ENCODE measurements at regions not wholly inside any gene's neighbourhood (a gene's known extent, or its start where the extent isn't known, plus 50 kb on each side); places are given as distances from the start of the nearest gene placed in this dataset.
"Not testable (repeated sequence)": the region's sequence is repeated elsewhere in the genome, so short reads cannot be mapped to it uniquely, and the experiment has no call there.

DNA sequence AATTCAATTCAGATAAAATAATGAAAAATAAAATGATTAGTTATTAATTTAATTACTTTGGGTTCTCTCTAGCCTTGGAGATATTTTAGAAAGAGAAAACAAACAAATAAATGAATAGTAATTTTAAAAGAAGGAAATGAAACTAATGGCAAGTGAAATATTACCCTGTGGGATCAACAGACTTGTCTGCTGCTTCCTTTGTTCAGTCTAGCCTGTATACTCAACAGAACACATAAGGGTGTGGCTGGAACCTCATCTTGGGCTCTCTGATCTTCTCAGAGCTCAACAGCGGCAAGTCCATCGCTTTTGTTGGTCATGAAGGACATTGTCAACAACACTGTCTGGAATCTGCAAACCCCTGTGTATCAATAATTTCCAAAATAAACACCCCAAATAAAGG is 904.9 kb downstream of the IPMK start:
- H3K27ac Mint-ChIP-seq = no peak overlapping the region
- no peaks in the 10 kb centered on the region for H3K36me3 Mint-ChIP-seq
- H3K4me3 Mint-ChIP-seq = no peak overlapping the region
- H3K4me1 Mint-ChIP-seq = no peaks in the 10 kb centered on the region
- H3K27me3 Mint-ChIP-seq = no peaks in the 10 kb centered on the region
- POLR2A ChIA-PET = no interaction called here
- no peak for DNase-seq
- peaks cover 0 to under 1% (median 0%) of the 10 kb centered on the region in 9 donors for H3K9me3 Mint-ChIP-seq
- no peak for ATAC-seq

DNA sequence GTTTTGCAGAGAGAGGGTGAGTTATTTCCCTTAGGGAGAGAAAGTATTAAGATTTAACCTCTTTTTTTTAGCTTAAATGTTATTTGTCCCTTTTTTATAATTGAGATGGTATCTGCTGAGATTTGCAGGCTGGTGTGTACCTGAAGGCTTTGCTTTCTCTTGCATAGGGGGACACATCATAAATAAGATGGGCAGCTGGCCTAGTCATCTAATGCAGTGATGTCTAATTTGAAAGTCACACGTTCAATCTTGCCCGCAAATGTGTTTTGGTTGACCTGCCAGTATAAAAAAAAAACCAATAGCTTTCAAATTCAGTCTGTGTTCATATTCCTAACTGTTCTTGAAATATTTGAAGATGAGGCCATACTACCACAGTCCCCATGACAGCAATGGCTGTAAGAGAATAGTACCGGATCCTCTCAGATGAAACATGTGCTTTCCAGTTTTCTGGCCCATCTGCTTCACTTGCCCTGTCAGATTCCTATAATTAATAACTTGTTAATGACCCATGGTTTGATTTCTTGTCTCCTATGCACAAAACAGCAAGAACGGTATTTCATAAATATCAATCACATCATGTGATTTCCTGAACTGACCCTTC is 914.2 kb downstream of the IPMK start:
- Mint-ChIP-seq H3K27me3 (peaks cover 0 to 4% (median 0%) of the 10 kb centered on the region in 5 donors), H3K4me1 (no peaks in the 10 kb centered on the region), H3K4me3 (no peak overlapping the region), H3K36me3 (no peaks in the 10 kb centered on the region), H3K9me3 (peaks cover 0 to 25% (median 1%) of the 10 kb centered on the region in 9 donors), H3K27ac (no peak overlapping the region)
- DNase-seq = no peak
- POLR2A ChIA-PET = no interaction called here
- ATAC-seq = no peak

DNA sequence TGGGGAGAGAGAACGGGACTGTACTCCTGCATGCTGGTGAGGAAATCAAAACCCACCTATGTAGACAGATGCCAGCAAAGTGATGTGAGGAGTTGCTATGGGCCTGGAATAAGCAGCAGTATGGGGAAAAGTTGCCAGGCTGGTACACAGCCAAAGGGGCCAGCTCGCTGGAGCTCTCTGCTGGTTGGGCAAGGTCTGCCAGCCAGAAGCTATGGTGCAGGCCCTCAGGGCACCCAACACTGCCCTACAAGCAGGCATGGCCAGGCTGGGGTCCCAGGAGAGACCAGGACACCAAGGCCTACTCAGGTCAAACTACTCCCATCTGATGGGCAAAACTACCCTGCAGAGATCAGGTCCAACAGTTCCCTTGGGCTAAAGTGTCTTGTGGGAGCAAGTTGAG is 916.6 kb downstream of the IPMK start:
- POLR2A ChIA-PET = no interaction called here
- Mint-ChIP-seq H3K27ac (no peak overlapping the region), H3K27me3 (peaks cover 0 to 4% (median 0%) of the 10 kb centered on the region in 5 donors), H3K4me1 (no peaks in the 10 kb centered on the region), H3K9me3 (peaks cover 0 to 28% (median 4%) of the 10 kb centered on the region in 9 donors), H3K4me3 (no peak overlapping the region), H3K36me3 (no peaks in the 10 kb centered on the region)
- DNase-seq = no peak
- no peak for ATAC-seq

DNA sequence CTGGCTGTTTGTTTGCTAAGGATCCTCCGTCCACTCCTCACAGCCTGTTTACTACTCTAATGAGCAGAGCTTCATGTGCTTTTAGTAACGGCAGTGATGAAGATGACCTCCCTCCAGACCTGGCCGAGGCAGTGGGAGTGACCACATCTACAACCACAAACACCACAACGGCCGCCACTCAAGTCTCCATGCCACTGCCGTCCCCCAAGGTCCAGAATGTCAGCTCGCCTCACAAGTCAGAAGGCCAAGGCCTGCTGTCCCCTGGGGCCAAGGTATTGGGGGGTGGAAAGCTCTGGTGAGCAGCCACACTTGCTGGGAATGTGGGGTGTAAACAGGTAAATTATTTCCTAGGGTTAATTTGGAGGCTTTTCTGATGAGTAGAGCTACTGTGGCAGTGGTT is 926.4 kb downstream of the IPMK start:
- Mint-ChIP-seq H3K4me1 (no peaks in the 10 kb centered on the region), H3K27me3 (no peaks in the 10 kb centered on the region), H3K4me3 (no peak overlapping the region), H3K36me3 (no peaks in the 10 kb centered on the region), H3K9me3 (peaks cover 0 to 26% (median 9%) of the 10 kb centered on the region in 9 donors), H3K27ac (no peak overlapping the region)
- DNase-seq (no peak), ATAC-seq (no peak)
- POLR2A ChIA-PET = no interaction called here

DNA sequence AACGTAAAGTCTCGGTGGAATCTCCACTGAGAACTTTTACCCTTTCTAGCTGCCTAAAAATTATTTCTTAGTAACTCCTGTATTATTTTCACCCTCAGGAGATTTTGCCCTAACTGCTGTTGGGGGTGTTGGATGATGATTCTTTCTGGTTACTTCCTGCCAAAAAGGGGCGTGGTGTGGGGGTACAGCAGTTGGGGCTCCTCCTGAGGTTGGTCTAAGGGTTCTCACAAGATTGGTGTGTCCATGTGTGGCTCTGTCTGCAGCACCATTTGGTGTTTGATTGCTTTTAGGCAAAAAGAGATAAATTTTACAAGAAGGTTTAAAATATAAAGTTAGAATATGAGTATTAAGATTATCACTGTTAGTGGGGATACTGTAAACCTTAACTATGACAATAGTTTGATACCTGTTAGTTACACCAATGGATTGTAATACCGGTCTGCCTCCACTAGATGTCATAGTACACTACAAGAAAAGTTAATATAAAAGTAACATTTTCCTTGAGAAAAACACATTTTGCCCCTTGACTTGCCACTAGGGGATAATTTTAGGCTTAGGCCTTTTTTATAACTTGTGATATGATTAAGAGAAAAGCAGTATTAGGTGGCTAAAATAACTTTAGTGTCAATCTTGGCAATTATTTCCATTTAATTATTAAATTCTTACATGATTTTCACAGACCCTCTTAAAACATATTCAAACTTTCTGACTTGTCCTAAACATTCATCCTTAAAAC is 928.7 kb downstream of the IPMK start:
- Mint-ChIP-seq H3K27ac (no peak overlapping the region), H3K4me3 (no peak overlapping the region), H3K36me3 (no peaks in the 10 kb centered on the region), H3K4me1 (no peaks in the 10 kb centered on the region), H3K27me3 (no peaks in the 10 kb centered on the region), H3K9me3 (peaks cover 0 to 14% (median 7%) of the 10 kb centered on the region in 9 donors)
- DNase-seq (peak in 2 of 10 donors; percentile 6 to 8), ATAC-seq (no peak)
- POLR2A ChIA-PET = no interaction called here

DNA sequence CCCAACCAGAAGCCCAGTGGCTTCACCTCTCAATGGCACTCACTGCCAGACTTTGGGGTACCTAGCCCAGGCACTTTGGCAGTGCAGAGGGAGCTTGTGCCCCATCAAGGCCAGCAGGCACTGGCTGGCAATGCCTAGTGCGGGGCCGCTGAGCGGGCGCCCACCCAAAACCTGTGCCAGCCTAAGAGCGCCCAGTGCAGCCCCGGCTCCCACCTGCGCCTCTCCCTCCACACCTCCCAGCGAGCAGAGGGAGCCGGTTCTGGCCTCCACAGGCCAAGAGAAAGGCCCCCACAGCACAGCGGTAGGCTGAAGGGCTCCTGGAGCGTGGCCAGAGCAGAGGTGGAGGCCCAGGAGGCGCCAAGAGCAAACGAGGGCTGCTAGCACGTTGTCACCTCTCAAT is 930.8 kb downstream of the IPMK start:
- Mint-ChIP-seq H3K27me3 (no peaks in the 10 kb centered on the region), H3K36me3 (no peaks in the 10 kb centered on the region), H3K27ac (no peak overlapping the region), H3K4me1 (no peaks in the 10 kb centered on the region), H3K9me3 (peaks cover 0 to 2% (median 0%) of the 10 kb centered on the region in 9 donors), H3K4me3 (no peak overlapping the region)
- no peak for DNase-seq
- POLR2A ChIA-PET = no interaction called here
- ATAC-seq = no peak

DNA sequence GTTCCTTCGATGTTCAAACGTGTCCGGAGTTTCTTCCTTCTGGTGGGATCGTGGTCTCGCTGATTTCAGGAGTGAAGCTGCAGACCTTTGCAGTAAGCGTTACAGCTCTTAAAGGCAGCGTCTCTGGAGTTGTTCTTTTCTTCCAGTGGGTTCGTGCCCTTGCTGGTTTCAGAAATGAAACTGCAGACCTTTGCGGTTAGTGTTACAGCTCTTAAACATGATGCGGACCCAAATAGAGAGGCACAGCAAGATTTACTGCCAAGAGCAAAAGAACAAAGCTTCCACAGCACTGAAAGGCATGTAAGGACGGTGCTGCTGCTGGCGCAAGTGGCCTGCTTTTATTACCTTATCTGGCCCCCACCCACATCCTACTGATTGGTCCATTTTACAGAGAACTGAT is 931.4 kb downstream of the IPMK start:
- DNase-seq (no peak), ATAC-seq (no peak)
- Mint-ChIP-seq H3K27ac (no peak overlapping the region), H3K4me1 (no peaks in the 10 kb centered on the region), H3K4me3 (no peak overlapping the region), H3K36me3 (no peaks in the 10 kb centered on the region), H3K27me3 (no peaks in the 10 kb centered on the region), H3K9me3 (no peaks in the 10 kb centered on the region)
- POLR2A ChIA-PET = no interaction called here

DNA sequence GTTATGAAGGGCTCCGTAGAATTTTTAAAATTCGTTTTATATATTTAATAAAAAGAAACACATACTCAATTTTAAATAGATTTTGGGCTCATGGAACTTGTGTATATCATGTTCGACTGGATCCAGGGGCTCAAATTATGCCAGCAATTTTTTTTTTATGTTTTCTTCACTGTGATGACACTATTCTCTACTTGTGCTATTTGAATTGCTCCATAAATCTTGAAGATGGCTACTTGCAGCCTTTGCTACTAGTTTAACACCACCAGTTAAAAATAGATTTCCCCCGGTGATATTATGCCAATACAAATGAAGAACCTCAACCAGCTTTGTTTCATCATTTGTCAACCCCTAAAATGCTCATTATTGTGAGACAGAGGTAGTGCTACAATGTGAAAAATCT is 933.2 kb downstream of the IPMK start:
- ATAC-seq = no peak
- no peaks in the 10 kb centered on the region for H3K36me3 Mint-ChIP-seq
- H3K9me3 Mint-ChIP-seq = no peaks in the 10 kb centered on the region
- no peaks in the 10 kb centered on the region for H3K27me3 Mint-ChIP-seq
- POLR2A ChIA-PET = no interaction called here
- no peak for DNase-seq
- no peaks in the 10 kb centered on the region for H3K4me1 Mint-ChIP-seq
- no peak overlapping the region for H3K27ac Mint-ChIP-seq
- H3K4me3 Mint-ChIP-seq = no peak overlapping the region

DNA sequence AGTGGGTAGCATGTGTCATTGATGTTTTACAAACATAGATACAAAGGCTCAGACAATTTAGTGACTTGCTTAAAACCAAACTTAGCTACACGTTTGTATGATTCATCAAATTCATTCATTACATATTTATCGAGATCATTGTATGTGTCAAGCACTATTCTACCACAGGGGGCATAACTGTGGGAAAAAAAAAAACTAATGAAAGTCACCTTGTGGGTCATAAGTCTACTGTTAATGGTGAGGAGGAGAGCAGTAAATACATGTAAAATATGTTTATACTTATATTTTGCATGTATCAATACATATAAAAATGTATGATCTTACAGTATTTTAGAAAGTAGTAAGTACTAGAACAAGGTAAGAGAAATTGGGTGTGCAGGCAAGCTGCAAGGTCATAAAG is 933.8 kb downstream of the IPMK start:
- DNase-seq (no peak), ATAC-seq (no peak)
- no peaks in the 10 kb centered on the region for H3K9me3 Mint-ChIP-seq
- H3K36me3 Mint-ChIP-seq = no peaks in the 10 kb centered on the region
- H3K4me3 Mint-ChIP-seq = no peak overlapping the region
- no peak overlapping the region for H3K27ac Mint-ChIP-seq
- no peaks in the 10 kb centered on the region for H3K27me3 Mint-ChIP-seq
- no peaks in the 10 kb centered on the region for H3K4me1 Mint-ChIP-seq
- POLR2A ChIA-PET = no interaction called here

DNA sequence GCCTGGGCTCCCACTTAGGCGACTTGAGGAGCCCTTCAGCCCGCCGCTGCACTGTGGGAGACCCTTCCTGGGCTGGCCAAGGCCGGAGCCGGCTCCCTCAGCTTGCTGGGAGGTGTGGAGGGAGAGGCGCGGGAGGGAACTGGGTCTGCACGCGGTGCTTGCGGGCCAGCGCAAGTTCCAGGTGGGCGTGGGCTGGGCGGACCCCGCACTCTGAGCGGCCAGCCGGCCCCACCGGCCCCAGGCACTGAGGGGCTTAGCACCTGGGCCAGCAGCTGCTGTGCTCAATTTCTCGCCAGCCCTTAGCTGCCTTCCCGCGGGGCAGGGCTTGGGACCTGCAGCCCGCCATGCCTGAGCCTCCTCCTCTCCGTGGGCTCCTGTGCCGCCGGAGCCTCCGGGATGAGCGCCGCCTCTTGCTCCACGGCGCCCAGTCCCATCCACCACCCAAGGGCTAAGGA is 946.3 kb downstream of the IPMK start:
- H3K36me3 Mint-ChIP-seq, H3K9me3 Mint-ChIP-seq, H3K27ac Mint-ChIP-seq, H3K4me3 Mint-ChIP-seq, ATAC-seq, DNase-seq, POLR2A ChIA-PET, H3K4me1 Mint-ChIP-seq, H3K27me3 Mint-ChIP-seq: not testable (repeated sequence)

DNA sequence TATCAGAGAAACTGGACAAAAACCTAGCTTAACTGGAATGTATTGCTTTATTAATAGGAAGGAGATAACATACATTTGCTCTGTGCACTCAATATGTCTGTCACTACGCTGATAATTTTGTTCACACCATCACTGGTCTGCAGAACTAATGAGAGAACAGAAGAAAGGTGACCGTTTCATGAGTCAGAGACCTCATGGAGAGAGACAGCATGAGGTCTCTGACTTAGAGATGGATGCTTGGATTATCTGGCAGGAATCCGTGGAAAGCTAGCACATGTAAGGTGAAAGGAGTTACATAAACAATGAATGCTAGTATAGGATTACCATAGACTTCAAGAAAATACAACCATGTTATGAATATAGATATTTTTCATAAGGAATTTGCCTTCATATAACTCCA is 947.3 kb downstream of the IPMK start:
- no peaks in the 10 kb centered on the region for H3K36me3 Mint-ChIP-seq
- H3K27me3 Mint-ChIP-seq = no peaks in the 10 kb centered on the region
- no peak for ATAC-seq
- no peaks in the 10 kb centered on the region for H3K4me1 Mint-ChIP-seq
- H3K27ac Mint-ChIP-seq = no peak overlapping the region
- POLR2A ChIA-PET = no interaction called here
- DNase-seq = no peak
- H3K9me3 Mint-ChIP-seq = peaks cover 0 to 5% (median 0%) of the 10 kb centered on the region in 9 donors
- H3K4me3 Mint-ChIP-seq = no peak overlapping the region

DNA sequence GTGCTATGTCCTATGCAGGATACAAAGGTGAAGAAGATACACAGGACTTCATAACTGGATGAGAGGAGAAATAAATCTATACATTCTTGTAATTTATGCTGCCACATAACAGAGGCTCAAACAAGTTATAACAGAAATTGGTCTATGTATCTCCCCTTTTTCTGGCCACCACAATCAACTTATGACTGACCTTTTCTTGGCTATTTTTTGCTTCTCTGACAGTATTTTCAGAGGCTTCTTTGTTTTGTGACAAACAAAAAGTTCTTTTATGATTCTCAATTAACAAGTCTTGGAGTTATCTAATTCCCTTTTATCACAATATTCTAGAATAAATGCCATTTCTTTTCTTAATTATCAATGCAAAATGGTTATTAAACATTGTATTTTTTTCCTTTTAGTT is 953.0 kb upstream of the ZWINT start:
- Mint-ChIP-seq H3K9me3 (peaks cover 0 to 3% (median 0%) of the 10 kb centered on the region in 9 donors), H3K27ac (no peak overlapping the region), H3K36me3 (no peaks in the 10 kb centered on the region), H3K4me3 (no peak overlapping the region), H3K4me1 (no peaks in the 10 kb centered on the region), H3K27me3 (no peaks in the 10 kb centered on the region)
- POLR2A ChIA-PET = no interaction called here
- ATAC-seq (no peak), DNase-seq (no peak)

DNA sequence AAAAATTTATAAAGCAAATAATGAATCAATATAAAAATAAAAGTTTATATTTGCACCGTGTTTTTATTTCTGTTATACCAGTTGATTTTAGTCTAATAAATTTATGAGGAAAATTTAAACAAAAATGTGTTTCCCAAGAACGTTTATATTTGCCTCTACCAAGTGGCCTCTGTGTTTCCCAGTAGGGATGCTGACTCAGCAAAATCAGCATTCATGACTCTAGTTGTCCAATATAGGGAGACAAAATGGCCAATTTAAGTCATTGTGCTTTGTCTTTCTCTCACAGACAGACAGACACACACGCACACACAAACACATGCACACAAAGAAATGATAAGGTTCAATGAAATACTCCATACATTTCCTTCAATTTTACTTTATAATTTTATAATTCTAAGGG is 942.5 kb upstream of the ZWINT start:
- DNase-seq (no peak), ATAC-seq (no peak)
- POLR2A ChIA-PET = no interaction called here
- Mint-ChIP-seq H3K27me3 (no peaks in the 10 kb centered on the region), H3K36me3 (no peaks in the 10 kb centered on the region), H3K9me3 (peaks cover 0 to 9% (median 4%) of the 10 kb centered on the region in 9 donors), H3K27ac (no peak overlapping the region), H3K4me3 (no peak overlapping the region), H3K4me1 (no peaks in the 10 kb centered on the region)

DNA sequence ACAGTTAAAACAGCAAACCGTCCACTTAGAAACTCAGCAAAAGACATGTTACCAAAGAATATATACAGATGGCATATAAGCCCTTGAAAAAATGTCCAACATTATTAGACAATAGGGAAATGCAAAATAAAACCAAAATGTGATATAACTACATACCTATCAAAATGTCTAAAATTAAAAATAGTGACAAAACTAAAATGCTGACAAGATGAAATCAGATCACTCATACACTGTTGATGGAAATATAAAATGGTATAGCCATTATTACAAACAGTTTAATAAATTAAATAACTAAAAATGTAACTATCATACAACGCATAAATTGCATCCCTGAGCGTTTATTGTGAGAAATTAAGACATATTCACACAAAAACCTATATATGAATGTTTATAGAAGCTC is 939.7 kb upstream of the ZWINT start:
- no peak for ATAC-seq
- no peaks in the 10 kb centered on the region for H3K4me1 Mint-ChIP-seq
- no peaks in the 10 kb centered on the region for H3K27me3 Mint-ChIP-seq
- DNase-seq = no peak
- POLR2A ChIA-PET = no interaction called here
- H3K27ac Mint-ChIP-seq = no peak overlapping the region
- peaks cover 0 to 9% (median 2%) of the 10 kb centered on the region in 9 donors for H3K9me3 Mint-ChIP-seq
- no peak overlapping the region for H3K4me3 Mint-ChIP-seq
- H3K36me3 Mint-ChIP-seq = no peaks in the 10 kb centered on the region
